GM12801 (cell line): ENCODE measurements at regions not wholly inside any gene's neighbourhood (a gene's known extent, or its start where the extent isn't known, plus 50 kb on each side); places are given as distances from the start of the nearest gene placed in this dataset.

ENCODE experiments used
- TF ChIP-seq, protein P1 (sequence below): IDR thresholded peaks from one replicate; pipeline ENCODE4 v1.5.1; 2011; ENCODE audit warnings: control low read depth; ENCODE audit not compliant: insufficient read length; ENCODE audit errors: extremely low read depth

- TF ChIP-seq, protein P1, sequence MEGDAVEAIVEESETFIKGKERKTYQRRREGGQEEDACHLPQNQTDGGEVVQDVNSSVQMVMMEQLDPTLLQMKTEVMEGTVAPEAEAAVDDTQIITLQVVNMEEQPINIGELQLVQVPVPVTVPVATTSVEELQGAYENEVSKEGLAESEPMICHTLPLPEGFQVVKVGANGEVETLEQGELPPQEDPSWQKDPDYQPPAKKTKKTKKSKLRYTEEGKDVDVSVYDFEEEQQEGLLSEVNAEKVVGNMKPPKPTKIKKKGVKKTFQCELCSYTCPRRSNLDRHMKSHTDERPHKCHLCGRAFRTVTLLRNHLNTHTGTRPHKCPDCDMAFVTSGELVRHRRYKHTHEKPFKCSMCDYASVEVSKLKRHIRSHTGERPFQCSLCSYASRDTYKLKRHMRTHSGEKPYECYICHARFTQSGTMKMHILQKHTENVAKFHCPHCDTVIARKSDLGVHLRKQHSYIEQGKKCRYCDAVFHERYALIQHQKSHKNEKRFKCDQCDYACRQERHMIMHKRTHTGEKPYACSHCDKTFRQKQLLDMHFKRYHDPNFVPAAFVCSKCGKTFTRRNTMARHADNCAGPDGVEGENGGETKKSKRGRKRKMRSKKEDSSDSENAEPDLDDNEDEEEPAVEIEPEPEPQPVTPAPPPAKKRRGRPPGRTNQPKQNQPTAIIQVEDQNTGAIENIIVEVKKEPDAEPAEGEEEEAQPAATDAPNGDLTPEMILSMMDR, result no peak
These were observed 103.1 kb upstream of the SHISA3 start for GRCh38 chr4:42293967-42294813.

DNA sequence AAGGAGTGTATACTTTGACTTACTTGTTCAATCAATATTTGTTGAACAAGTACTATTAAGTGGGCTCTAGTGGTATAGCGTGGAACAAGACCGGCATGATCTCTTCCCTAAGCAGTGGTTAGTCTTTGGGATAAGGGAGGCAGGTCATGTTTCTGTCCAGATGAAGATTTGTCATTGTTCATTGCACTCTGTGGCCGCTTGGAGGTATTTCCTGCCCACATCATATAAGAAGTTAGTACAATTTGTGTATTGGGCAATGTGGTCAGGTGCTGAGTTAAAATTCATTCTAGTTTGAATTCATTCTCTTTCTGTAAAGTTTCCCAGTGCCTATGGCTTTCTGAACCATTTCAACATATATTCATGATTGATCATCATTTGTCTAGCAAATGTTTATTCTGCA is 101.1 kb upstream of the SHISA3 start:
- TF ChIP-seq, protein P1, result no peak

DNA sequence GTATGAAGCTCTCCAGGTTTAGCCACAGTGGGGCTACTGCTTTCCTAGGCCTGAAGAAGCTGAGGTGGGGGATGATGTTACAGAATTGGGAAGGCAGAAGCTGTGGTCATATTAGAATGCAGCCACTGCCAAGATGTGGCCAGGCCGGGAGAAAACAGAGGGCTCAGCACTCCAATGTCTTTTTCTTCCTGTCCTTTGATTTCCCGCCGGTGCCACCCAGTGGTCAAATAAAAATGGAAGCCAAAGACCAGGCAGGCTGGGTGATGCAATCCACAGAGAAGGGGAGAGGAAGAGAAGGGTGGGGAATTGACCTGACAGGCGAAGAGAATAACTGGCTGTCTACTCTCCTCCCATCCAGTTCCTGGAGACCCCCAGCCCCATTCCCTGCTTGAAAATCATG is 94.9 kb upstream of the SHISA3 start:
- TF ChIP-seq, protein P1, result no peak

DNA sequence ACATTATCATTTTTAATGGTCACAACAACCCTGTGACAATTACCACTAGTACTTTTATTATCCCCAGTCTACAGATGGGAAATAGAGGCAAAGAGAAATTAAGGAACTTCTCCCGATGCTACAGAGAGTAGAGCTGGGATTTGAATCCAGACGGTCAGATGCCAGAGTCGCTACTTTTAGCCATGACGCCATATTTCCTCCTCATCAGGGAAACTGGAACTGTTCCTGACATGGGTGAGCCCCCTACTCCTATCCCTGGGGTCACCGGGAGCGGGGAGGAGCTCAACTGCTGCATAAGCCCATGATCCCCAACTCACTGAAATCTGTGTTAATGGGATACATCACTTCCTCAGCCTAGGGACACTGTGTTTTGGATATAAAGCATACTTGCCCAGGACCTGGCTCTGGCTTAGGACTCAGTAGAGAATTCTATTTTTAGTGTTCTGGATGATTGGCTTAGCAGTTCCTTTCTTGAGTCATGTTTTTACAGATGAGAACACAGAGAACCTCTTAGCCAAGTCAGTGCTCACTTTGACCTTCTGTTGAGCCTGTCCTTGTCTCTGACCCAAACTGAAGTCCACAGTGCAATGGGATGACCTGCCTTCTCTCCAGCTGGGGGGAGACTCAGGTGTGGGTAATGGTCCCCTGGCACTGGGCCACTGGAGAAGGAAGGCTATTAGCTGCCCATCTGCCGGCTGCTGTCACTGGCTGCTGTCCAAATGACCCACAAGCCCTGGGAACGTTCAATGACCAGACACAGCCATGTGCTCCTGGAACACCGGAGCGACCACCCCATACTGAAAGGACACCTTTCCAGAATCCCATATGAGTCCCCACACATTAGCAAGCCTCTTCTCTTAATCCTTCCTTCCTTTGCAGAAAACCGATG is 90.8 kb upstream of the SHISA3 start:
- TF ChIP-seq, protein P1, result no peak

GRCh38 chr4:42308247-42308646 is 89.0 kb upstream of the SHISA3 start:
- TF ChIP-seq, protein P1, result no peak

DNA sequence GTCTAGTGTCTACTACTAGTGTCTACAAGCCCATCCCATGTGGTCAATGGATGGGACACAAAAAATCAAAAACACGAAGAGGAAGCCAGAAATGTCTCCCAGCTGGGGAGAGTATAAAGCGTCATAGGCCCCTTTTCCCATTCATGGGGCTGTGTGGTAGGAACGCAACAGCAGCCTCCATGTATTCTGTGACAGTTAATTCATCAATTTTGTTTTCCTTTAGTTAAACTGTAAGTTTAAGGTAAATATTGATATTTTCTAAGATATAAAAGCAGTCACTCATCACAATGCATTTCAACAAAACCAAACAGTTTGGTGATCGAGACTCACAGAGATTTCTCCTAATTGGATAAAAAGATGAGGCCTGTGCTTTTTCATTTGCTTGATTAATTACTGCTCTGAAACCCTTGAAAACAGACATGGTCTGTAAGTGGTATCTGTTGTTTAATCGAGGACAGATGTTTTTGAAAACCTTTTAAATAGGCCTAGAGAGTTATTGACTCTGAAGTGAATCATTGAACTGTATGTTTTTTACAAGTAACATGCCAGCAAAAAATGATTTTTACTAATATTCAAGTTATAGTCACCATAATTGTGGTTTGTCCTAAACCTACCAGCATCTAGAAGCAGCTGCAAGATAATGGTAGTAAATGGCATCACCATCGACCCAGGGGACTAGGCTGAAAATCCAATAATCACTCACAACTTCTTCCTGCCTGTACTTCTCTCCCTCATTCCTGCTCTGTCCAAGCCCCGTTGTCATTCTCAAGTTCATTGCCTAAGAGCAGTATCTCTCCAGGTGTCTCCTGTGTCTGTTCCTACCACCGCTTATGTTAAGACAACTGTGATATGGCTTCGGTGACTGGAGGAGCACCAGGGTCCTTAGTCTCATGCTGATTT is 87.7 kb upstream of the SHISA3 start:
- TF ChIP-seq, protein P1, result no peak
